ENCODE measurements at regions not wholly inside any gene's neighbourhood (a gene's known extent, or its start where the extent isn't known, plus 50 kb on each side); places are given as distances from the start of the nearest gene placed in this dataset.

GRCh38 chr18:24827501-24827900 lies 367.1 kb downstream of the HRH4 start:
- DNase-seq (ENCODE audit: low read depth in 2 of 2) = no peak

- no peak for DNase-seq (ENCODE audit: low read depth in 2 of 2)
Observed at GRCh38 chr18:24831081-24831480, 370.6 kb downstream of the HRH4 start.

- no peak for DNase-seq (ENCODE audit: low read depth in 2 of 2)
Observed at GRCh38 chr18:24831871-24832665, 371.6 kb downstream of the HRH4 start.

- DNase-seq (ENCODE audit: low read depth in 2 of 2) = no peak
Observed at GRCh38 chr18:24835751-24836150, 375.3 kb downstream of the HRH4 start.

- no peak for DNase-seq (ENCODE audit: low read depth in 2 of 2)
Observed at GRCh38 chr18:24837066-24837465, 376.6 kb downstream of the HRH4 start.

DNA sequence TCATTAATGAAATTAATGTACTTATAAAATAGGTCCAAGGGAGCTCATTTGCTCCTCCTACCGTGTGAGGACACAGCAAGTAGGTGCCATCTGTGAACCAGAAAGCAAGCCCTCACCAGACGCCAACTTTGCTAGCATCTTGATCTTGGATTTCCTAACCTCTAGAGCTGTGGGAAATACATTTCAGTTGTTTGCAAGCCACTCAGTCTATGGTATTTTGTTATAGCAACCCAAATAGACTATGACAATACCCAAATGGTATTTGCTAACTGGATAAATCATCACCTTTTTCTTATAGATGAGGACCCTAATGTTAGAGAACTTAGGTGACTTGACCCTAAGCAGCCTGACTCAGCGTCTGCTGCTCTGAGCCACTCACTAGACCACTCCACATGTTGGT lies 379.6 kb downstream of the HRH4 start:
- DNase-seq (ENCODE audit: low read depth in 2 of 2) = no peak

DNA sequence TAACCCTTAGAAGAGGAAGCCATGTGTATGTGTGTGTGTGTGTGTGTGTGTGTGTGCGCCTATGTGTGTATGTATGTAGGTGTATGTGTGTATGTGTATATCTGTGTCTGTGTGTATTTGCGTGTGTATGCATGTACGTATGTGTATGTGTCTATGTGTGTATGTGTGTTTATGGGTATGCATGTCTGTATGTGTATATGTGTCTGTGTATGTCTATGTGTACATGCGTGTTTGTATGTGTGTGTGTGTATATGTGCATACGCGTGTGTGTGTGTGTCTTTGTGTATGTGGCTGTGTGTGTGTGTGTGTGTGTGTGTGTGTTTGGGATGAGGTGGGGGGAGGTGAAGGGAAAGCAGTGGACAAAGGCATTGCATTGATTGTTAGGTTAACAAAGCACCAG lies 380.2 kb downstream of the HRH4 start:
- DNase-seq (ENCODE audit: low read depth in 2 of 2) = no peak

GRCh38 chr18:24841536-24841935 lies 381.1 kb downstream of the HRH4 start:
- no peak for DNase-seq (ENCODE audit: low read depth in 2 of 2)

GRCh38 chr18:24843123-24843522 lies 382.7 kb downstream of the HRH4 start:
- no peak for DNase-seq (ENCODE audit: low read depth in 2 of 2)

- DNase-seq (ENCODE audit: low read depth in 2 of 2) = no peak
Observed at GRCh38 chr18:24846138-24846537, 385.7 kb downstream of the HRH4 start.

GRCh38 chr18:24850532-24850931 lies 390.1 kb downstream of the HRH4 start:
- no peak for DNase-seq (ENCODE audit: low read depth in 2 of 2)

GRCh38 chr18:24853076-24853475 lies 392.6 kb downstream of the HRH4 start:
- DNase-seq (ENCODE audit: low read depth in 2 of 2) = no peak

- DNase-seq (ENCODE audit: low read depth in 2 of 2) = no peak
Observed at GRCh38 chr18:24860978-24861680, 400.7 kb downstream of the HRH4 start.

- DNase-seq (ENCODE audit: low read depth in 2 of 2) = no peak
Observed at GRCh38 chr18:24862201-24862816, 401.9 kb downstream of the HRH4 start.

GRCh38 chr18:24868311-24868710 lies 407.9 kb downstream of the HRH4 start:
- DNase-seq (ENCODE audit: low read depth in 2 of 2) = no peak

GRCh38 chr18:24868760-24869237 lies 408.4 kb downstream of the HRH4 start:
- no peak for DNase-seq (ENCODE audit: low read depth in 2 of 2)

GRCh38 chr18:24869285-24869684 lies 408.8 kb downstream of the HRH4 start:
- no peak for DNase-seq (ENCODE audit: low read depth in 2 of 2)

GRCh38 chr18:24875286-24875685 lies 414.8 kb downstream of the HRH4 start:
- no peak for DNase-seq (ENCODE audit: low read depth in 2 of 2)

DNA sequence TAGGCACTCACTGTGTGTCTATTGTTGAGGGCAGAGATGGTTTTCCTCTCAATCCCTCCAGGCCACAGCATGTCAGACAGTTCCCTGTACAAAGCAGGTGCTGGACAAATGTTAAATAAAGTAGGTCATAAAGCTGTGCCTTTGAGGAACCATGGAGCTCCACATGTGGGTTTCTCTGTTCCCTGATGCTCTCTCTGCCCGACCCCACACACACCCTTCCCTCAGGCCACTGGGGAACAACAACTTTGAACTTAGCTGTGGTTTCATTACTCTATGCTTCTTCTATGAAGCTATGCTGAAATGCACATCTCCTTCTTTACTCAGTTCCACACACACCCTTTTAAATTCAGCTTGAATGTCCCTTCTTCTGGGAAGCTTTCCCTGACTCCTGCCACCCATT lies 415.3 kb downstream of the HRH4 start:
- no peak for DNase-seq (ENCODE audit: low read depth in 2 of 2)

DNA sequence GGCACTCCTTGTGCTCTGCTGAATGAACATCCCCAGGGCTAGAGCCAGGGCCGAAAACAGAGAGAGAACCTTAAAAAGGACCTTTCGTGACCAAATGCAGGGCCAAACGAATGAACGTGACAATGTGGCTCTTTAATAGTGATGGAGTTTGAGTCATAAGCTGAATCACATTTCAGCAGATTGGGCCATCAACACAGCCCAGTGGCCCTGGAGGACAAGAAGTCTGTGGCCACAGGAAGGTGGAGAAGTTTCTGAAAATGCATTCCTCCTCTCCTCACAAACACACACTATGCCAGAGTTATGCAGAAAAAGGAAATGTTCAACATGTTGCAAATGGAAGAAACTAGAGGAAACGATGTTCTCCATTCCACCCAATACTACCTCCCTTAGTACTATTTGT lies 415.8 kb downstream of the HRH4 start:
- DNase-seq (ENCODE audit: low read depth in 2 of 2) = no peak

- DNase-seq (ENCODE audit: low read depth in 2 of 2) = no peak
Observed at GRCh38 chr18:24877066-24877465, 416.6 kb downstream of the HRH4 start.

- DNase-seq (ENCODE audit: low read depth in 2 of 2) = no peak
Observed at GRCh38 chr18:24877546-24877945, 417.1 kb downstream of the HRH4 start.

GRCh38 chr18:24878289-24878688 lies 417.9 kb downstream of the HRH4 start:
- DNase-seq (ENCODE audit: low read depth in 2 of 2) = no peak

All from stimulated activated CD4-positive, alpha-beta T cell treated with anti-CD3 and anti-CD28 coated beads, Interleukin-1b, Interleukin-23, amount 100 ng/mL, for 1 hour (primary cell).